GM19025 (cell line): ENCODE measurements at regions not wholly inside any gene's neighbourhood (a gene's known extent, or its start where the extent isn't known, plus 50 kb on each side); places are given as distances from the start of the nearest gene placed in this dataset.

Experiments used
- ATAC-seq: cut with Tn5 transposase; IDR thresholded peaks from one replicate; pipeline ENCODE4 v1.9.1; 2021; ENCODE audit warnings: mild to moderate bottlenecking, low read depth, moderate library complexity; ENCODE audit not compliant: unreplicated experiment

DNA sequence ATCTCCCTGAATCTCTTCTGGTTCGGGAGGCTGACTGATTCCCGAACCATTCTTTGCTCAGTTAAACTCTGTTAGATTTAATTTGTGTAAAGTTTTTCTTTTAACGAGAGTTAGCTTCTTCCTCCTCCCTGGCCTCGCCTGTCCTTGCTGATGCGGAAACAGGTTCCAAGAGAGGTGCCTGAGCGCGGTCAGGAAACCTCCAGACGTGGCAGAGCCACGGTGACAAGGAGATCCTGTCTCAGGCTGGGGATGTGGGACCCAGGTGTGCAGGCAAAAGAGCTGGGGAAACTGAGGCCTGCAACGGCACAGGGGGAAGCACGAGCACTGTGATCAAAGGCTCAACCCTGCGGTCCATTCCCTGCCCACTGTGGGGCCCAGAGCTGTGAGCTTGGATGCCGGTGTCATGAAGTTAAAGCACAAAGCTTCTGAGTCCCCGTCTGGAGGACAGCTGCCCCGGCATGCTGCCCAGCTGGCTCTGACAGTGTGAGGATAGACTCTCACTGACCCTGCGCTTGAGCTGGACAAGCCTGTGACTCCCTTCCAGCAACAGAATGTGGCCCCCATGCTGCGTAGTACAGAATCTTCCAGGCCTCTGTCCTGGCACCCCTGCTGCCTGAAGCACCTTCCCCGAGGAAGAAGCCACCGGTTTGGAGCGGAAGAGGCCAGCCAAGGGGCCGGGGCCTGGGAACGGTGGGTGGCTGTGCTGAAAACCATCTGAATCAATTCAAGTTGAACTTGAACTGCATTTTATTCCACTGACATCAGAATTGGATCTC is 960.6 kb downstream of the BRD1 start:
- no peak for ATAC-seq

- ATAC-seq = no peak
These were observed 962.9 kb downstream of the BRD1 start for GRCh38 chr22:48864748-48865147.

DNA sequence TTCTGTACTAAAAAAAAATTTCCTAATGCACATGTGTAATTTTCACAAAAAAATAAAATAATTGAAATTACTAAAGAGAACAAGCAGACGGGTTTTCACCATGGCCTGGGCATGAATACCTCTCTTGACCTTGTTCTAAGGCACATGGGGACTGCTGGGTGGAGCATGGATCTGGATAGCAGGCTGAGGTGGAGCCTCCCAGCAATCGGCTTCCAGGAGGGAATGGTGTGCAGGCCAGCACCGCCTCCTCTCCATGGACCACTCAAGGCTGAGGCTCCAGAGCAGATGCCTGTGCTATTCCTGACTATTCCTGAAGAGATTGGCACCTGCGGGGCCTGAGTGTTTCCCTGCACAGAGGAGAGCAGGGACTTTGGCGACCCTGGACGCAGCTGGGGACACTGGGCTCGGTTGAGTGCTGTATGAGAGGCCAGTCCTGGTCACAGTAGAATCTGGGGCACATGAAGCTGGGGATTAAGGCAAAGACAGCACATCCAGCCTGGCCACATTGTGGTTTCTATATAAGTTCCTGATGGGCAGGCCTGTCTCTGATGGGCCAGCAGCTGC is 963.6 kb downstream of the BRD1 start:
- no peak for ATAC-seq

GRCh38 chr22:48860557-48860956 is 967.1 kb downstream of the BRD1 start:
- ATAC-seq = no peak

GRCh38 chr22:48858856-48859255 is 968.8 kb downstream of the BRD1 start:
- ATAC-seq = no peak

- ATAC-seq = no peak
These were observed 969.6 kb downstream of the BRD1 start for GRCh38 chr22:48858121-48858520.

DNA sequence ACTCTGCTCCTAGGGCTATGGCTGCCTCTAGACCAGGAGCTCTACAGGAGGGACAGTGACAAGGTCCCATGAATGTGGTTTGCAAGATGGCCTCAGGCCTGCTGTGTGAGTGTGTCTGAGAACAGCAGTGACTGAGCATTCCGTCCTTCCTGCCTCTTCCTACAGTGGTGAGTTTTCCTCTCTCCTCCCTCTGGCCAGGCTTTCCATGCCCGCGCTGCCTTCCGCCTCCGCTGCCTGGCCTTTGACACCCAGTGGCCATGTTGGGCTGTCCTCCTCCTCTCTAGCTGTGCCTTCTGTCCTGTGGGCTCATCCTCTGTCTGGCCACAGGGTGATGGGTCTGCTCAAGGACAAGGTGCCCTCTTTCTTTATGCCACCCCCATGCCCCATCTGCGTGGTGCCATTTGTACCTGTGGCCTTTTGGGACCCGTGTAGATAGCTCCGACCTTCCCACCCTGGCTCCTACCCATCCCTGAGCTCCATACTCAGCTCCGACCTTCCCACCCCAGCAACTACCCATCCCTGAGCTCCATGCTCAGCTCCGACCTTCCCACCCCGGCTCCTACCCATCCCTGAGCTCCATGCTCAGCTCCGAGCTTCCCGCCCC is 970.4 kb downstream of the BRD1 start:
- ATAC-seq = no peak

GRCh38 chr22:48856308-48856615 is 971.4 kb downstream of the BRD1 start:
- no peak for ATAC-seq

GRCh38 chr22:48855593-48856307 is 971.9 kb downstream of the BRD1 start:
- ATAC-seq = no peak

DNA sequence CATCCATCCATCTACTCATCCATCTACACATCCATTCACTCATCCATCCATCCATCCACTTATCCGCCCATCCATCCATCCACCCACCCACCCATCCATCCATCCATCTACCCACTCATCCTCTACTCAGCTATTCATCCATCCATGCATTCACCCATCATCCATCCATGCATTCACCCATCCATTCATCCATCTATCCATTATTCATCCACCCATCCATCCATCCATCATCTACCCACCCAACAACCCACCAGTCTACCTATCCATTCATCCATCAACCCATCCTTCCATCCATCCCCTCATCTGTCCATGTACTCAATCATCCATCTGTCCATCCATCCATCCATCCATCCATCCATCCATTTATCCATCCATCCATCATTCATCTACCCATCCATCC is 972.7 kb downstream of the BRD1 start:
- ATAC-seq = no peak

GRCh38 chr22:48853627-48854240 is 973.9 kb downstream of the BRD1 start:
- ATAC-seq = no peak

DNA sequence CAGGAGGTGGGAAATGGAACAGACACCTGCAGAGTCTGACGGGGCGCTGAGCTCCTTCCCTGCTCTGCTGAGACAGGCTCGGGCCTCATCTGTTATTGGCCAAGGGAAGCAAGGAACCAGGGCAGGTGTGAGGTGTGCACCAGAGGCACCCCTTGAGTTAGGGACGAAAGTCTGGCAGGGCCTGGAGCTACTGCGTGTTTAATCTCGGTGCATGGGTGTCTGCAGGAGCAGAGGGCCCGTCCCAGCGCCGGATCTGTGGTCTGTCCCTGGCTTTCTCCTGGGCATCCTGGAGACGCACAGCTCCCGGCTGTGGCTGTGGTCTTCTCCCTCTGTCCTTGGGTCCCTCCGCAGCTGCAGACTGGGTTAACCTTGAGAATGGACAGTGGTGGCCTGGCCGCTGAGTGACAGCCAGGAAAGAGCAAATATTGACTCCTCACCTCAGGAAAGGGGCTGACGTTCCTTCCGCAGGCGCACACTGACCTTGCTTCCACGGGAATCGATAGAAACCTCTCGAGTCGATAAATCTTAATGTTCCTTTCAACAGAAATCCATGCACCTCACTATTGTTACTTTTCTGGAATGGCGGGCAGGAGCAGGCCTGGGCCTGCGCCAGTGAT is 975.6 kb downstream of the BRD1 start:
- no peak for ATAC-seq

GRCh38 chr22:48850658-48851287 is 976.9 kb downstream of the BRD1 start:
- no peak for ATAC-seq

DNA sequence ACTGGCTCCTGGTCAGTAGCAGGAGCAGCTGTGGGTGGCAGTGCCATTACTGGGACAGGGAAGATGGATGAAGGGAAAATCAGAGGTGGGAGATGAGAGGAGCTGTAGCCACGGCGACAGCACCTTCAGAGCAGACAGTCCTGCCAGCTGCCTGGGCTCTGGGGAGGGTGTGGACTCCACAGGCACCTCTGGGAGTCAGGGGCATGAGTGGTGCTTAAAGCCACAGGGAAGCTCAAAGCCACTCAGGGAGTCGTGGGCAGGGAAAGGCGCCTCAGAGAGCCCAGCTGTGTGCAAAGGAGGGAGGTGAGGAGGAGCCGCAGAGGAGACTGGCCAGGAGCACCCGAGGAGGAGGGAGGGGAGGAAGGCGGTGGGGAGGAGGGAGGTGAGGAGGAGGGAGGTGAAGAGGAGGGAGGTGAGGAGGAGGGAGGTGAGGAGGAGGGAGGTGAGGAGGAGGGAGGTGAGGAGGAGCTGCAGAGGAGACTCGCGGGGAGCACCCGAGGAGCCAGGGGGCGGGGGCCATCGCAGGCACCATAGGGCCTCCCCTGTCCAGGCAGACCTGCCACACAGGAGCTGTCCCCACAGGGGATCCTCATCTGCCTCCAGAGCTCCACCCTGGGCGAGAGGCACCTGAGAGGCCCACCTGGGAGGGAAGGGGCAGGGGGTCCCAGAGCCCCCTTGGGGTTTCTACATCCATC is 977.6 kb downstream of the BRD1 start:
- ATAC-seq = no peak

- no peak for ATAC-seq
These were observed 978.3 kb downstream of the BRD1 start for GRCh38 chr22:48849219-48849912.

DNA sequence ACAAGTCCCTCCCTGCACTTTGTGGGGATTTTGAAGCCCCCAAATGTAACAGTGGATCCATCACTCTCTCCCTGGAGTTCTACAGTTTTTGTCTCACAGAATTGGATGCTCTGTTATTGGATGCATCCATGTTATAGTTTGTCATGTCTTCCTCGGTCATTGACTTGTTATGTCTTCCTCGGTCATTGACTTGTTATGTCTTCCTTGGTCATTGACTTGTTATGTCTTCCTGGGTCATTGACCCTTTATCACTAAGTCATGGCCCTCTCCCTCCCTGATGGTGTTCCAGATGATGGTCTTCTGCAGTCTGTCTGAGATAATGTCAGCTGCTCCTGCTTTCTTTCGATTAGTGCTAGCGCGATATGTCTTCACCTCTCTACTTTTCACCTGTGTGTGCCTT is 981.5 kb downstream of the BRD1 start:
- no peak for ATAC-seq

- ATAC-seq = no peak
These were observed 982.2 kb downstream of the BRD1 start for GRCh38 chr22:48845356-48845936.

GRCh38 chr22:48844056-48844675 is 983.5 kb downstream of the BRD1 start:
- ATAC-seq = no peak
